ENCODE measurements at regions not wholly inside any gene's neighbourhood (a gene's known extent, or its start where the extent isn't known, plus 50 kb on each side); places are given as distances from the start of the nearest gene placed in this dataset.

DNA sequence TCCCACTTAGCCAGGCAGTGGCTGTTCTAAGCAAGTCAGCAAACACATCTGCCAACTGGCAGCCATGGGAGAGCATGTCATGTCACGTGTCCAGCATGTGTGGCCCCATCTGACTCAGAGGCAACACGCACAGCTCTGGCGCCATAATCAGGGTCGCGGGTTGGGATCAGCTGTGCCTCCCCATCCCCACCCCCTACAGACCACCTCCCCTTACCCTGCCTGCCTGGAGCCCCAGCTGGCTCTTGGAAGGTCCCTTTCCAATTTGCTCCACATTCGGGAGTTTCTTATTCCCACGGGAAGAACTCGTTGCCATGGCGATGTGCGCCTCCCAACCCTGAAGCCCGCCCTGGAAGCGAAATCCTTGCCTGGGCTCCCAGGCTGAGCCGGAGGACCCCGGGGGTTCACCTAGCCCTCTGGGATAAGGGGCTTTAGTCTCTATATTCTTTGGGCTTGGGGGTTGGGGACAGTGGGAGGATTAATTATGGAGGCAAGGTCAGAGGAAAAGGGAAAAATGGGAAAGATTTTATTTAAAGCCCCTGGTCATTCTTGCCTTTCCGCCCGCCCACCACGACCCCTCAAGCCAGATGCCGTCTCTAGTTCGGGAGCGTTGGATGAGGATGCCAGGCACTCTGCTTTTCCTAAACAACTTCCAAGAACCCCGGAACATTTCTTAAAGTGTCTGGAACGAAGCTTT is 283.7 kb downstream of the ZEB1 start:
- Histone ChIP-seq H3K79me2 (ENCODE audit: insufficient read depth, low read length) (no peaks in the 10 kb centered on the region), H3K36me3 (ENCODE audit: insufficient read depth, low read length) (no peaks in the 10 kb centered on the region), H3K27me3 (ENCODE audit: insufficient read depth, low read length) (0 out of 2 replicates have a peak, but pooled peaks cover 3% of the 10 kb centered on the region), H3K9me3 (ENCODE audit: low read length) (no peaks in the 10 kb centered on the region), H2AFZ (ENCODE audit: low read length) (no peak overlapping the region), H3K9me2 (ENCODE audit: low read depth, low read length) (no peaks in the 10 kb centered on the region), H3K9ac (ENCODE audit: low read length) (no peak overlapping the region), H3K4me2 (ENCODE audit: low read length) (no peak overlapping the region), H4K20me1 (ENCODE audit: insufficient read depth, low read length) (no peaks in the 10 kb centered on the region), H3F3A (ENCODE audit: insufficient read depth, low read length) (no peaks in the 10 kb centered on the region), H3K4me3 (ENCODE audit: low read depth, low read length, poor library complexity, severe bottlenecking) (no peak overlapping the region), H3K4me1 (ENCODE audit: insufficient read depth, low read length, severe bottlenecking) (no peaks in the 10 kb centered on the region), H3K27ac (ENCODE audit: low read depth, low read length, poor library complexity, severe bottlenecking) (no peak overlapping the region)
- no peak for TF ChIP-seq EZH2 (IDR thresholded peaks at IDR 0.05; ENCODE audit: borderline replicate concordance, low read length)
- TF ChIP-seq, protein P1, sequence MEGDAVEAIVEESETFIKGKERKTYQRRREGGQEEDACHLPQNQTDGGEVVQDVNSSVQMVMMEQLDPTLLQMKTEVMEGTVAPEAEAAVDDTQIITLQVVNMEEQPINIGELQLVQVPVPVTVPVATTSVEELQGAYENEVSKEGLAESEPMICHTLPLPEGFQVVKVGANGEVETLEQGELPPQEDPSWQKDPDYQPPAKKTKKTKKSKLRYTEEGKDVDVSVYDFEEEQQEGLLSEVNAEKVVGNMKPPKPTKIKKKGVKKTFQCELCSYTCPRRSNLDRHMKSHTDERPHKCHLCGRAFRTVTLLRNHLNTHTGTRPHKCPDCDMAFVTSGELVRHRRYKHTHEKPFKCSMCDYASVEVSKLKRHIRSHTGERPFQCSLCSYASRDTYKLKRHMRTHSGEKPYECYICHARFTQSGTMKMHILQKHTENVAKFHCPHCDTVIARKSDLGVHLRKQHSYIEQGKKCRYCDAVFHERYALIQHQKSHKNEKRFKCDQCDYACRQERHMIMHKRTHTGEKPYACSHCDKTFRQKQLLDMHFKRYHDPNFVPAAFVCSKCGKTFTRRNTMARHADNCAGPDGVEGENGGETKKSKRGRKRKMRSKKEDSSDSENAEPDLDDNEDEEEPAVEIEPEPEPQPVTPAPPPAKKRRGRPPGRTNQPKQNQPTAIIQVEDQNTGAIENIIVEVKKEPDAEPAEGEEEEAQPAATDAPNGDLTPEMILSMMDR (IDR thresholded peaks at IDR 0.05; ENCODE audit: low read length): no peak

DNA sequence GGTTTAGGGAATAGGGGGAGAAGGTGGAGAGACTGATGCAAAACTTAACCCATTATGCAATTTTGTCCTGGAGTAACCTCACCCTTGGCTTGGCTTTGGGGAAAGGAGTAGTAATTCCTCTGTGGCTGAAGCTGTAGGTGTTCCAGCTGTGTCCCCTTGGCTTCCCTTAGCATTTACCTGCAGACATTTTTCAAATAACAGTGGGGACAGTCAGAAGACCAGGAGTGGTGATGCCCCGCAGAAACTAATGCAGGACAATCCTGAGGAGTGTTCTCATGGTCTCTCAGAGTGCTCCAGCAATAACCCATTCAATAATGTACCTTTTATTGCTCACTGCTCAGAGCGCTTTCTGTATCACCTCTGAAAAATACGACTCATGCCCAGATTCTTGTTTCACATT is 282.1 kb downstream of the ZEB1 start:
- H3K9me2 ChIP-seq (ENCODE audit: low read depth, low read length): no peaks in the 10 kb centered on the region
- no peaks in the 10 kb centered on the region for H3K36me3 ChIP-seq (ENCODE audit: insufficient read depth, low read length)
- H3K4me2 ChIP-seq (ENCODE audit: low read length): no peak overlapping the region
- 0 out of 2 replicates have a peak, but pooled peaks cover 3% of the 10 kb centered on the region for H3K27me3 ChIP-seq (ENCODE audit: insufficient read depth, low read length)
- H3F3A ChIP-seq (ENCODE audit: insufficient read depth, low read length): no peaks in the 10 kb centered on the region
- no peaks in the 10 kb centered on the region for H3K9me3 ChIP-seq (ENCODE audit: low read length)
- TF ChIP-seq, protein P1 (IDR thresholded peaks at IDR 0.05; ENCODE audit: low read length): no peak
- no peak for TF ChIP-seq EZH2 (IDR thresholded peaks at IDR 0.05; ENCODE audit: borderline replicate concordance, low read length)
- no peaks in the 10 kb centered on the region for H3K4me1 ChIP-seq (ENCODE audit: insufficient read depth, low read length, severe bottlenecking)
- H3K79me2 ChIP-seq (ENCODE audit: insufficient read depth, low read length): no peaks in the 10 kb centered on the region
- H3K9ac ChIP-seq (ENCODE audit: low read length): no peak overlapping the region
- H2AFZ ChIP-seq (ENCODE audit: low read length): no peak overlapping the region
- H3K27ac ChIP-seq (ENCODE audit: low read depth, low read length, poor library complexity, severe bottlenecking): no peak overlapping the region
- H3K4me3 ChIP-seq (ENCODE audit: low read depth, low read length, poor library complexity, severe bottlenecking): no peak overlapping the region
- H4K20me1 ChIP-seq (ENCODE audit: insufficient read depth, low read length): no peaks in the 10 kb centered on the region

DNA sequence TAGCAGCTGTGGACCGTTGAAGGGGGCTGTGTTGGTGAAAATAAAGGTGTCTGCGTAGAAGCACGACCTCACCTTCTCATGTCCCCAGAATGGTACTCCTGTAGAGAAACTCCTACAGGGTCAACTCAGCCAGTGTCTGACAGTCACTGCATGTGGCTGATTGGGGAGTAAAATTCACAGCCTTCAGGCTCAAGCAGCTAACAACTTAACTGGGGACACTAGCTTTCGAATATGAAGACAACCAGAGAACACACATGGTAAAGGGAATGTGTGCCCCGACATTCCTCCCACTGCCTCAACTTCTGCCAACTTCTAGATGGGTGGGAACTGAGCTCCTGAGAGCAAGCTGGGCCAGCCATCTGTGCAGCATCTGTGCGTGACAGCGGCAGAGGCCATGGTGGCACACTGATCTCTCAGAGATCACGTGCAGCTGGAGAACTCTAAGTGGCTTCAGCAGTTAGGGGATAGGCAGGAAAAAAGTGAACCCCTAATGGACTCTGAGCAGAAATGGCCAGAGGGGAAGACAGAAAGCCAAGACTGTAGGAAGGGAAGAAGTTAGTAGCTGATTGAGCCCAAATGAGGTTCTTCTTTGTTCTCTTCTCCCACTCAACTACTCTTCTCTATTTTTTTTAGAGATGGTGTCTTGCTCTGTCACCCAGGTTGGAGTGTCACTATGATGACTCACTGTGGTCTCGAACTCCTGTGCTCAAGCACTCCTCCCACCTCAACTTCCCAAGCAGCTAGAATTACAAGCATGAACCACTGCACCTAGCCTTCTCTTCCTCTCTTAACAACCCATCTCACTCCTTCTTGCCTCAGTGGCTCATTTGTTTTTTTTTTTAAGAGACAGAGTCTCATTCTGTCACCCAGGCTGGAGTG is 280.8 kb downstream of the ZEB1 start:
- Histone ChIP-seq H3K79me2 (ENCODE audit: insufficient read depth, low read length) (no peaks in the 10 kb centered on the region), H3K9ac (ENCODE audit: low read length) (no peak overlapping the region), H4K20me1 (ENCODE audit: insufficient read depth, low read length) (no peaks in the 10 kb centered on the region), H3K9me2 (ENCODE audit: low read depth, low read length) (no peaks in the 10 kb centered on the region), H3K27me3 (ENCODE audit: insufficient read depth, low read length) (0 out of 2 replicates have a peak, but pooled peaks cover 3% of the 10 kb centered on the region), H3F3A (ENCODE audit: insufficient read depth, low read length) (no peaks in the 10 kb centered on the region), H3K27ac (ENCODE audit: low read depth, low read length, poor library complexity, severe bottlenecking) (no peak overlapping the region), H3K4me2 (ENCODE audit: low read length) (no peak overlapping the region), H3K4me3 (ENCODE audit: low read depth, low read length, poor library complexity, severe bottlenecking) (no peak overlapping the region), H2AFZ (ENCODE audit: low read length) (no peak overlapping the region), H3K9me3 (ENCODE audit: low read length) (no peaks in the 10 kb centered on the region), H3K4me1 (ENCODE audit: insufficient read depth, low read length, severe bottlenecking) (no peaks in the 10 kb centered on the region), H3K36me3 (ENCODE audit: insufficient read depth, low read length) (no peaks in the 10 kb centered on the region)
- no peak for TF ChIP-seq EZH2 (IDR thresholded peaks at IDR 0.05; ENCODE audit: borderline replicate concordance, low read length)
- TF ChIP-seq, protein P1 (IDR thresholded peaks at IDR 0.05; ENCODE audit: low read length): no peak

Data from OCI-LY1 (cell line).